COLO668 (cell line): ENCODE measurements at regions not wholly inside any gene's neighbourhood (a gene's known extent, or its start where the extent isn't known, plus 50 kb on each side); places are given as distances from the start of the nearest gene placed in this dataset.

Source experiments
- DNase-seq: peaks from one replicate; lab custom pipeline; 2025; ENCODE audit not compliant: unreplicated experiment; lab: John Stamatoyannopoulos, UW

DNA sequence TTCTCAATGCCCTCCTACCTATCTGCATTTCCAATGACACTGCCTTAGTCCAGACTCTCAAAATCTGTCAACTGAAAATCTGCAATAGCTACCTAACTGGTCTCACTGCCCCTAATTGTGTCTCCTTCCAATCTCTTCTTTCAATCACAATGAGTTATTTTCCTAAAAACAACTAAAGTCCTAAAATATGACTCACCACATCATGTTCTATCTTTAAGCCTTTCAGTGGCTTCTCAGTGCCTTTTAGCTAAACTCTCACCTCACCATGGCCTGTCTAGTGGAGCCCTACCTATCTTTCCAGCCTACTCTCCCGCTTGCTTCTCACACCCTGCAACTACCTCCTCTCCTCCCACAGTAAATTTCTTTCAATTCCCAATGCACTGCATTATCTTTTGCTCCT, 220.9 kb upstream of the PKDCC start:
- DNase-seq: no peak

DNA sequence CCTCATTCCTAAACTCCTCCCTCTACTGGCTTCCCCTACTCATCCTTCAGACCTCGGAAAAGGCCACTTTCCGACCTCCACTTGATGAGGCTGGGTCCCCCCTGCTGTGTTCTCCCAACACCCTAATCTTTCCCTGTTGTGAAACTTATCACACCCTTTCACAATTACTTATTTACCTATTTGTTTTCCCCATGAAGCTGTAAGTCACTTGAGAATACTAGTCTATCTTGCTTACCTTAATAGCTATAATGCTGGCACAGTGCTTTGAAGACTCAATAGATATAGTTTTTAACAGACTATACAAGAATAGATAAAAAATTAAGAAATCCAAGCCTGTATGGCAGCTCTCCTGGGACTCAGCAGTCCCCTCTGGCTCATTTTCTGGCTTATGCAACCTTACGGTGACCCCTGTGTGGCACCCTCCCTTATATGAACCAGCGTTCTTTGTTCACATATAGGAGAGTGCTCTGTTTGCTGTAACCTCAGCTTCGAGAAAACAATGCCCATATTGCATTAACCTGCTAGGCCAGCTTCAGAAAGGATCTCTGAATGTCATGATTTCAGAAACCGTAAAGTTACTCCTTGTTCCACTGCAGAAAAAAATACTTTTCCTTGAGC, 220.4 kb upstream of the PKDCC start:
- DNase-seq: no peak

DNA sequence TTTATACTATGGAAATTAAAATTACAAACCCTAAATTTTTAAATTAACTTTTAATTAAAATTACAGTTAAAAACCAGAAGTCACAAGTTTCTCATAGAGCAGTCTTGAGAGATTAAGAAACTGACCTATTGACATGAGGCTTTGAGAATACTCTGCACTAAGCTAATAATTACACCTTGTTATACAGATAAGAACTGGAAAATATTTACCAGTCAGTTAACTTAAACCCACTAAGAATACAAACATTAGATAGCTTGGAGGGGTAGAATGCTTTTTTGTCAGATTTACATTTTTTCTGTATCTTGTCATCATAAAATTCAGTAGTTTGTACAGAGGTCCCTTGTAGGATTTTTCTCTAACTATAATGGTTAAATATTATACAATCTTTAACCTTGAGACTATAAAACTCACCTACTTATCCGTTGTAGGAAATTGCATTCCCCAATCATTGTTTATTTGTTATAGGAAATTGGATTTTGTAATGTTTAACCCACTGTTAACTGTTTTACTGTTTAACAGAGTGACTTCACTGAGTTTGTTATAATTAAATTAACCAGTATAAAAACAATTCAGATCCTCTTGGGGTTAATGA, 219.7 kb upstream of the PKDCC start:
- no peak for DNase-seq

DNA sequence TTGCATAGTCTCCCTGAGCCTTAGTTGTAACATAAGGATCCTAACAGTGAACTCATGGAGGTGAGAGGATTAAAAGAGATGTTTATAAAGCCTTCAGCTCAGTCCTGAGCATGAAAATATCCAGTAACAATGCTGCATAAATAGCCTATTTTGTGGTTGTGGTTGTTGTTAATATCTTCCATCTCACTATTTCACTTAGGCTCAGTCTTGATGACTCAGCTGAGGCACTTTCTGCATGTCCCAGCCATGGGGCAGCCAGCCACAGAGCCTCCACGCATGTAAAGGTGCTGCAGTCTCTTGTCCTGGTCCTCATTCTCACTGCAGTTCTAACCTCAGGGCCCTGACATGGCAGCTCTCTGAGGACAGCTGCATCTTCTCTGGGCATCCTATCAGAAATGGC, 218.8 kb upstream of the PKDCC start:
- no peak for DNase-seq

DNA sequence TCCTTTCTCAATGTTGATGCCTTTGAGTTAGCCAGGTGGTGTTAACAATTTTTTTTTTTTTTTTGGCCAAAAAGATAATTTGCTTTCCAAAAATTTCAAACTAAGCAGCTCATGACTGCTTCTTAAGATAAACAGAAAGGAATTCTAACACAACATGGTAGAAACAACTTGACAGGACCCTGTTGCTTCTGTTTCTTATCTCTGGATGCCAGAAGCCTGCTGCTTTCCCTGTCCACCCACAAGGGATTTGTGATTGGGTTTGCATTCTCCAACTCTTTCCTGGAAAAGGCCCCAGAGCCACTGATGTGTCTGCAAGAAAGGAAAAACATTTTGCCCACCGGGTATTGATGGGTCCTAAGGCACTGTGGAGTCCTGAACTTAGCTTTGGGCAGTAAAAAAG, 217.2 kb upstream of the PKDCC start:
- DNase-seq: no peak

DNA sequence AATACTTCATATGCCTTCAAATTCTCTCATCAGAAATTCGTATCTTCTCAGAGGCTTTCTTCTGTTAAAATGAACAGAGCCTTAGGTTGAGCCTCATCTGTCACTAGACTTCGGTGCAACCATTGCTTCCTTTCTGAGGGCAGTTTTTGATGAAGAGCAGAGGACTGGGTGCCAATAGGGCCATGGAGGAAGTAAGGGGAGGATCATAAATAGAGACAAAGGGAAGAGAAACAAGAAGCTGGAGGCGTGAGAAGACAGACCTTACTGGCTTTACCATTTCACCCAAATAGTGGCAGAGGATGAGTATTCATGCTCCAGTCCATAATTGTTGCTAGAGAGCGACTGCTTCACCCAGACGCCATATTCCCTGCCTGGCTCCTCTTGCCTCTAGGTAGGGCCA, 215.6 kb upstream of the PKDCC start:
- DNase-seq: no peak

DNA sequence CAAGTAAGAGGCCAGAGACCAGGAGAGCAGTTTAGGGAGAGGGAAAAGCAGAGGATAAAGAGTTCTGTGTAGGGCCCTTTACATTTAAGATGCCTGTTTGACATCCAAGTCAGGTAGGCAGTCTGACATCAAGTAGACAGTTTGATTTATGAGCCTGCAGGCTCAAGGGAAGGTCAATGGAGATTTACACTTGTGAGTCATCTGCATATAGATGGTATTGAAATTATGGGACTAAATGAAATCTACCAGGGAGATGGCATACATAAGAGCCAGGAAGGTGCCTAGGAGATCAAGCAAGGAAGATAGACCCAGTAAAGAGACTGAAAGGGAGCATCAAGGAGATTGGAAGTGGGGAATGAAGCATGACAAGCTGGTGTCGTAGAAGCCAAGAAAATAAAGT, 212.4 kb upstream of the PKDCC start:
- DNase-seq: no peak

DNA sequence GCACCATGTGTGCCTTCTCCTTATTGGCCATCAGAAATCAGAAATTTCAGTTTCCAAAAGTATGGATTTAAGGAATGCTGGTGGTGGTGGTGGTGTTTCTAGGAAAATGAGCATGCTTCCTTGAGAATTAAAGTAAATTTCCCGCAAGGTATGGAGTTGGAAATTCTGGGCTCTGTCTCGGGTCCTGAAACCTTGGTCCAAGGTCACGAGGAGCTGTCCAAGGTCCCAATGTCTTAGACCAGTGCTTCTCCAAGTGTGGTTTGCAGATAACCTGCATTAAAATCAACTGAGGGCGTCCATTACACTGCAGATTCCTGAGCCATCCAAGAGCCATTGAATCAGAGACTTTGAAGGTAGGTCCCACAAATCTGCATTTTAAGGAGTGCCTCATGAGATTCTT, 210.9 kb upstream of the PKDCC start:
- no peak for DNase-seq

DNA sequence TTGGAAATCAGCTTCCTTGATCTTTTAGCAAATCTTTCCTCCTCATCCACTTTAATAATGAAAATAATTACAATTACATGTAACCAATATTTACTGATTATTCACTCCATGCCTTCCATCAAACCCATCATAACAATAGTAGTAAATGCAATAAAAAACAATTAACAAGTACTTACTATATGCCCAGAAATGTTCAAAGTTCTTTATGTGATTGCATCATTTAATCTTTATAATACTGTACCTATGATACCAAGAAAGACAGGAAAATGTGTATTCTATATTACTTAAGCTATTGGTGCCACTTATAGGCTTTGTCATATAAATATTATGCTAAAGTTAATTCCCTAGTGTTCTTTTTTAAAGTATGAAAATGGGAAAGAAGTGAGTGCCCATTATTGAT, 210.2 kb upstream of the PKDCC start:
- DNase-seq: no peak

DNA sequence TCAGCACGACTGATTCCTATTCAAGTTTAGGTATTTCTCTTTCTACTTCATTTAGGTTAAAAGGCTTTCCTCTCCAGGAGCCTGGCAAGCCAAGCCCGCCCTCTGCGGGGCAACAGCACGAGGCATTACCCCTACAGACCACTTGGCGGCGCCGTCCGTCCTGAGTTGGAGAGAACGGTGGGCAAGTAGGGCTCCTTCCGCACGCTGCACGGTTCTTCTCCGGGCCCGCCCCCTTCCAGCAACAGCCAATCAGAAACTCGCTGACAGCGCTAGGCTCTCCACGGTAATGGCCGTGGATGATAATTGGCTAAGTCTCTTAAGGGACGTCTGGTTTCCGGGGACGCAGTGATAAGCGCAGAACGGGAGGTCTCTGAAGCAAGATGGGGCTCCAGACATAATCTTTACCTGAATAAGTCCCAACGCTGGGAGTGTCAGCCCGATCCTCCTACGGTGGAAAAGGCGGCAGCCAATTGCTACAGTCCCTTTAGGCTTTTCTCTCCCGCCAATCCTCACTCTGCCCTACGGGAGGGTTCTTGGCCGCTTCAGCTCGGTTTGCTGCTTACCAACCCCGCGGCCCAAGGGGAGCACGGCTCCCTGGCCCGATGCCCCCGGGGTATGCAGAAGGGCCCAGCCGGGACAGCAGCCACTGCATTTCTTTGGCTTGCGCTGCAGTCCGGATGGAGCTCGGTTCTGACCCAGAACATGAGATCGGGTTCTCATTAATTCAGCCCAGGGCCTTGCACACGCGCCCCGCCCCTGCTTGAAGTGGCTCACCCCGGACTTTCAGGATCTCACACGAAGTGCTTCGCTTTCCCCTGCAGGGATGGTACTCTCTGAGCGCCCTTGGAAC, 206.9 kb upstream of the PKDCC start:
- DNase-seq: peak; percentile 96

DNA sequence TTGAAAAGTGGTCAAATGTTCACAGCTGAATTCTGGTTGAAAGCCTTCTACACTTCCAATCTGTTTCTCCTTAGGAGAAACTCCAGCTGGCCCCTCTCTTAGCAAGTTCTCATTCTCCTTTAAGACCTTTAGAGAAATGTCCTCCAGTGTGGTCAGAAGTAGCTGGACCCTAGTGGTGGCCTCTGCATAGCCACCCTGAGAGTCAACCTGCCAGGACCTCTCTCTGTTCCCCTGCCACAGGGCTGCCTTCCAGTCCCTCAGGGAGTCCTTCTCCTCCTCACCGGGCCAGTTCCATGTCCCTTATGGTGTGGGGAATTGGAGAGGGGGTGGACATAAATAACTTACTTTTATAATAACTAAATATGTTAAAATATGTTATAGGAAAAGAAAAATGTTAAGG, 200.9 kb upstream of the PKDCC start:
- DNase-seq: no peak

DNA sequence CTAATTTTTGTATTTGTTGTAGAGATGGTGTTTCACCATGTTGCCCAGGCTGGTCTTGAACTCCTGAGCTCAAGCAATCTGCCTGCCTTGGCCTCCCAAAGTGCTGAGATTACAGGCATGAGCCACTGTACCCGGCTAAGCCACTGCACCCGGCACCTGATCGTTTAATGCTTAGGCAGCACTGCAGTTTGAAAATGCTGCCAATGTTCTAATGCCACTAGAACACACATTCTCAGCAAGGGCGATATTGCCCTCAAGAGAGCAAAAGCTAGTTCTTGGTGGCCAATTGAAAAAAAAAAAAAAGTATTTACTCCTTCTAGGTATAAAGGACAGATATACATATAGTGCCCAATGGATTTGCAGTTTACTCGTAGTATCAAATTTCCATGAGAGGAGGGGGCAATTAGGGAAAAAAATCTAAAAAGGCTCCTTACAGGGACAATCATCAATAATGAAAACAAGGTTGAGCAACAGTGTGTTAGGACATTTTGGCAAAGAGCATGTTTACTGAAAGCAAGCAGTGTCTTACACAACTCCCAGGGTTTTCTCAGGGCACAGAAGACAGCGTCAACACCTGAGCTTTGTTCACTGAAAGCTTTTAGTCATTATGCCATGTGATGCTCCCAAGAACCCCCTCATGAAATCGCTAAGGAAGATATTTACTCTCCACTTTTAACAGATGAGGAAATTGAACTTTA, 199.9 kb upstream of the PKDCC start:
- no peak for DNase-seq

DNA sequence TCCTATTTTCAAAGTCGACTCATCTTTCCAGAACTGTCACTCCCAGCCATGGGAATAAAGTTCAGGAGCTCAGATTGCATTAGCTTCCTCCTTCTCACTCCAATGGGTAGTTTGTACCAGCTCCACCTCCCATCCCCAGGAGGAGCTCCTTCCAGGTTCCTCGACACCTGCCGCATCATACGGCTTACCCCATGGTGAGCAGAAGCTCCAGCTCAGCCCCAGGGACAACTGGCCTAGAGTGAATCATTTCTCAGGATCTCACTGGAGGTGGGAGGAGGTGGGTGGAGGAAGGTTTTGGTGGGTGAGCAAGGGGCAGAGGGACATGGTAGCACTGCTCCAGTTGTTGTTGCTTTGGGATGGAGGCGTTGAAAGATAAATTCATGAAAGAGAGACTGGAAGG, 196.3 kb upstream of the PKDCC start:
- DNase-seq: no peak

DNA sequence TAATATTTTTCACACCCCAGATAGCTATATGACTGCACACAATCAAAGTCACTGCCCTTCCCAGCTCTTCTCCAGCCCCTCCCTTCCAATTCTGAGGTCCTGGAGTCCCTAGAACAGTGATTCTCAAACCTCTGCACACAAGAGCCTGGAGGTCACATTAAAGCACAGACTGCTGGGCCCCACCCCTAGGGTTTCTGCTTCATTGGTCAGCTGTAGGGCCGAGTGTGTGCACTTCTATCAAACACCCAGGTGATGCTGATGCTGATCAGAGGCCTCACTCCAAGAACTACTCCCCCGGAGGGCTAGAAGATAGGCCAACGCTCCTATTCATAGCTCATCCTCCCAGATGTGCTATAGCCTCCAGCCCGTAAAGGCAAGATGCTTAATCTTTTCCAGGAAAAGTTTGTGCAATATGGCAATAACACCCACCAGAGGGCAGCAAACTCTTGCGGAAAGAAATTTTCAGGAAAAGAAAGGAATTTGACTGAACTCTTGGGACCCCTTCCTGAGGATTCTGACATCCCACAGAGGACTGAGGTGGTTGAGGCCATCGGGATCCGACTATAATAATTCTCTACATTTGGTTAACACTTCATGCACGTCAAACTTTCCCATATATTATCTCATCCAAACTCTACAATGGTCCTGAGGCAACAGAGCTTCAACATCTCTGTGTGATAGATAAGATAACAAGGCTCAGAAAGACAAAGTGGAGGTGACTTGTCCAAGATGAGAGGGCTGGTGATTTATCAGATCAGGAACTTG, 194.2 kb upstream of the PKDCC start:
- peak; percentile 38 for DNase-seq

DNA sequence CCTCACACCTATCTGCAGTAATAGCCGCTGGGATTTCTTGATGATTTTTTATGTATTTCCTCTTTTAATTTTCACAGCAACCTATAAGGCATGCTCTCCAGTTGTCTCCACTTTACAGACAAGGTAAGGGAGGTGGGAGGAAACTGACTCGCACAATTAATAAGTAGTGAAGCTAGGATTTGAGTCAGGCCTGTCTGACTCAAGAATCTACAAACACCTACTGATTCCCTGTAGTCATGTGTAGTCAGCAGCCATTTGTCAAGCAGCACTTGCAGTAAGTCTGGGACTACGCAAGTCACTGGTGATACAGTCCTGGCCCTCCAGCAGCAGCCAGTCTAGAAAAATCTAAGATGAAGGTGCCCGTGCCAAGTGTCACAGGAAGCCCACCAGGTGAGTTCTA, 193.6 kb upstream of the PKDCC start:
- DNase-seq: no peak

DNA sequence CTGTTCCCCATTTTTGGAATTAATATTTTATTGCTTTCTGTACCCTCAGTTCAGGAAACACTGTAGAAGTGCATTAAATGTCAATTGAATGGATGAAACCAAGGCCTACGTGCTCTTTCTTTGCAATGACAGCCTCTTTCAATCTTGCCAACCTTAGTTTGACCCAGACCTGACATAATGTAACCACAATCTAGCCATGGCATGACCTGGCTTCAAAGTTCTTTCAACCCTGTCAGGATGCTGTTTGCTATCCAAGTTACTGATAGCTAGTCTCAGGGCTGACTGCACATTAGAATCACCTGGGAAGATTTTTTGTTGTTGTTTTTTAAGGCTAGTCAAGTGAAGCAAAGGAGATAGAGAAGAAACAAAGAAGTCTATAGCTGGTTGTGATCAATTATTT, 190.9 kb upstream of the PKDCC start:
- DNase-seq: no peak

DNA sequence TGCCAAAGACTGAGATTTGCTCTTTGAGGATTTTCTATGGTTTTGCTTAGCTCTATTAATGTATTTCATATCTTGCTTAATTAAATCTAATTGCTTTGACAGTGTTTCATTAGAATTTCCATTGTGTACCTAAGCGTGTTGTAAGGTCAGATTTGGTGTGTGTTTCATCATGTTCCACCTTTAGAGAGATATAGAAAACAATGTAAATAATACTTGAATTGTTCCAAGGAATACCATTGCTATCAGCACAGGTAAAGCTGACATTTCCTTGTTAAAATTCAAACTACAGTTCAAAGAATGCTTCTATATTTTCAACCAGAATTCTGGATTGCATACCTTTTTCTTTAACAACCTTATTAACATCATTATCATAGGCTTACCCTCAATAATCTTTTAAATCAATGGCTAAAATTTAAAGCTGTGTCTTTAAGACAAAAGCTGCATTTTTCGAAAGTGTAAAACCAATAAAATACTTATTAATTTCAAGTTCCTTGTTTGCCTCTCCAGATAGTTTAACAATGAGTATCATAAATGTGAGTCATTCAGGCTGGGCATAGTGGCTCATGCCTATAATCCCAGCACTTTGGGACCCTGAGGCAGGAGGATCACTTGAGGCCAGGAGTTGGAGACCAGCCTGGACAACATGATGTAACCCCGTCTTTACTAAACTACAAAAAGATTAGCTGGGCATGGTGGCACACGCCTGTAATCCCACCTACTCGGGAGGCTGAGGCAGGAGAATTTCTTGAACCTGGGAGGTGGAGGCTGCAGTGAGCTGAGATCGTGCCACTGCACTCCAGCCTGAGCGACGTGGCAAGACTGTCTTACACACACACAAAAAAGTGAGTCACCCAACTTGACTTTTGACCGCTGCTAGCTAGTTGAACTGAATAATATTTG, 188.0 kb upstream of the PKDCC start:
- no peak for DNase-seq

DNA sequence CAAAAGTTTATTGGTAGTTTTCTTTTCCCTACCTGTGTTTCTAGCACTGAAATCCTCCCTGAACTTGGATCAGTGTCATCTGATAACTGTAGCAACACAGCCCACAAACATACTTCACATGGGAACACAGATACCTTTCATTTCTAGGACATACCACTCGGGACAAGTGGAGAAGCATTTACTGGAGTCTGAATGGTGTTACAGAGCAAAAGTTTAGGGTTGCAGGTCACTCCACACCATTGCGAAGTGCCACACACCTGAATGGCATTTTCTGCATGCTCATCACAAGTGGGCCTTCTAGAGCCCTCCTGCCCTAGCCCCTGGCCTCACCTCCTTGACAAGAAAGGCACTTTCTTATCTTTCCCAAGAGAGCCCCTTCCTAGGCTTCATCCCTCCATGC, 184.8 kb upstream of the PKDCC start:
- no peak for DNase-seq

DNA sequence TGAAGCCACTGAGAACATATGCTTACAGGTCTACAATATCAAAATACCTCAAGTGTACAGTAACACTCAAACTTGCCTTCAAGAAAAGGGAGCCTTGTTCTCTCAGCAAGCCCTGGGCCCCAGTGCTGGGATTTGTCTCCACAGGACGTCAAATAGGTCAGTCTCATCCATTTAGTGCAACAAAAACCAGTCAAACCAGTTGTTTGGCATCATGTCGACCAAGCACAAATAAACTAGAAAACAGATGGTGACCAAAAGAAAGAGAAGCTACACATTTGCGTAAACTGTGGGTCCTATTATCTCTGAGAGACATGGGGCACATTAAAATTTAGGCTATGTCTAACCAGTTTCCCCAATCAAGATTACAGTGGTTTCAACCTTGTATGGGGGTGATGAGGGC, 182.6 kb upstream of the PKDCC start:
- DNase-seq: no peak

DNA sequence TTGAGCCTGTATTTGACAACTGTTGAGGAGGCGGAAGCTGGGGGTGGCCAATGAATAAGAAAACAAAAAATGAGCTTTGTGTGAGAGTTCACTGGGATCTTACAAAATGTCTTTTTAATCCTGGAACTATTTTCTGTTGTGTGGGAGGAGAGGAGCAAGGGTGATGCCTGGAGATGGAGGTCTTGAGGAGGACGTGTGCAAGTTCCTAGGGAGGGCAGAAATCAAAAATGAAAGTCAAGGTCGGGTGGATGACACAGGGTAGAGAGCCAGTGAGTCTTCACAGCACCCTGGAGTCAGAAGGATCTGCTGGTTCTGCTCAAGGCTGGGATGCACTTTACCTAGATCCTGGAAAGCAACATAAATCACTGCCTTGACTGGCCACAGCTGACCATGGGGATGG, 180.3 kb upstream of the PKDCC start:
- DNase-seq: no peak
